HG02938 (cell line): ENCODE measurements at regions not wholly inside any gene's neighbourhood (a gene's known extent, or its start where the extent isn't known, plus 50 kb on each side); places are given as distances from the start of the nearest gene placed in this dataset.

Source experiments
- ATAC-seq: cut with Tn5 transposase; IDR thresholded peaks from one replicate; pipeline ENCODE4 v1.9.1; 2021; ENCODE audit warnings: mild to moderate bottlenecking, moderate library complexity; ENCODE audit not compliant: unreplicated experiment

- ATAC-seq, result no peak
Observed at GRCh38 chr16:86052115-86052670, 153.2 kb downstream of the IRF8 start.

DNA sequence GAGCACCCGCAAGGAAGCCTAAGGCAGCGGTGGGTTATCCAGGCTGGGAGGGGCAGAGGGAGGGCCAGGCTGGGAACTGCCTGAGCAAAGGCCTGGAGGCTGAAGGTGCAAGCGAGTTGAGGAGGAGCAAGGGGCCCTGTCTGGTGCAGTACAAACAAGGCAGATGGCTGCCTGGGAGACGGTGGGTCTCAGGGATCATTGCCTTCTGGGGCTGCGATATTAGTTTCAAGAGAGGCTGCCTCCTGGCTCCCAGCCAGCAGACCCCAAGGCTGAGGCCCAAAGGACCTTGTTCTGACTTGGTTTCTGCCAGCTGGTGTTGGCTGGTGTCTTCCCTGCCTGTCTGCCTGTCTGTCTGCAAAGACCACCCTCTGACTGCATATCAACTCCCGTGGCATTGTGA is 154.0 kb downstream of the IRF8 start:
- no peak for ATAC-seq

DNA sequence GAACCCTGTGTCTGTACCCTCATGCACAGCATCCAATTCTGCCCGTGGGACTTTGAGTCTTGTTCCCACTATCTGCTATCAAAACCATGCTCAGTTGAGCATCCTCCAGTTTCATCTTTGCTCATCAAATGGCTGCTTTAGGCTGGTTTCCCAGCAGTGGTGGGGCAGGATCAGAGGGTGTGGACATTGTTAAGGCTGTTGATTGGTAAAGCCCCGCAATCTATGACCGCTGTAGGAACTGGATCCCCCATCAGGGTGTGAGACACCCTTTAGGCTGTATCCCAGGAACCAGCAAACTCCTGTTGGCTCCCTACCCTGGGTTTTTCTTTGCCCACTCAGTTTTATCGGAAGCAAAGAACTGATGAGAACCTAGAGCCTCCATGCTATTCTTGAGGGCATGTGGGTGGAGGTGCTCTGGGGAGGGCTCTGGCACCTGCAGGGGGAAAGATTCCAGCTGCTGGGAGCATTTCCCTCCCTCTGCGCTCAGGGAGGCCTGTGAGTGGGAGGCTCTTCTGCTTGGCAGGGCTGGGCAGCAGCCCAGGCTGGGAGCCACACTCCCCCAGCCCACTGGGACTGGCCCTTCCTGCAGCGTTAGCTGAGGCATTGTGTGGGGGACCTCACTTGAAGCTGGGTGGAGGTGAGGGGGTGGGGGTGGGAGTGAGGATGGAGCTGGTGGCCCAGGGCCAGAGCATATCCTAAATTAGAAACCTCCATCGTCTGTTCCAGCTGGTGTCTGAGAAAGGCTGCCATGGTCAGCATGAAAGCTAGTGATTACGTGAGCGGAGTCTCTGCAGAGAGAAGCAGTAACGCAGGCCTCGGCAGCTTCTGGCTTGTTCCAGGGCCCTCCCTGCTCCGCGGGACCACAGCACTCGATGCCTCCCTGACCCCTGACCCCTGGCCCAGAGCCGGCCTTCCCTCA is 160.6 kb downstream of the IRF8 start:
- ATAC-seq, result no peak

- ATAC-seq, result no peak
Observed at GRCh38 chr16:86060381-86061317, 161.7 kb downstream of the IRF8 start.

DNA sequence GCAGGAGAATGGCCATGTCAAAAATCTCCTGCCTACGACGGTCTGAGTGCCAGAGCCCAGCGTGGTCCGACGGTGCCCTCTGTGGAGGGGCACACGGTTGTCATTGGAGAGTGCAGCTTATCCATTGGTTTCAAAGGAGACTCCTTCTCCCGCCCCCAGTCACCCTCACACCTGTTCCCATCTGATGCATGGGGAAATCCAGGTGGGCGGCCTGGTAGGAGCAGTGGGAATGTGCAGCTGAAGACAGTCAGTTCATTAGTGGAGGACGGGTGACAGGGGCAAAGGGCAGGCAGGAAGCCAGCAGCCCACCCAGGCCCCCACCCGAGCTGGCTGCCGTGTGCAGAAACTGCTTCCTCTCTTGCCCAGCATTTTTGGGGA is 162.3 kb downstream of the IRF8 start:
- no peak for ATAC-seq

DNA sequence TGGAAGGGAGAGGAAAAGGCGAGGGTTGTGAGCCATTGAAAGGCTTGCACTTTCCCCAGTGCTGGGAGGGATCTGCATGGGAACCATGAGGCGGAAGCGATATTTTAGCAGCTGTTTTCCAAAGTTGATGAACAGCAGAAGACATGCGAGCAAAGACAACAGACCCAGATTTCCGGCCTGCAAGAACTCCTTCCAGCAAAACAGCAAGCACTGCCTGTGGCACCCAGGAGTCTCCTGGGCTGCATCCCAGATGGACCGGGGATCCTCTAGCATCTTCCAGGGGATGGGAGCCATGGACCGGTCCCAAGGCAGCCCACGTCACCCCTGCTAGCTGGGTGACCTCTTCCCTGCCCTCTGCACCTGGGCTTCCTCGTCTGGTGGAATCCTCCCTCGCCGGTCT is 162.8 kb downstream of the IRF8 start:
- no peak for ATAC-seq

DNA sequence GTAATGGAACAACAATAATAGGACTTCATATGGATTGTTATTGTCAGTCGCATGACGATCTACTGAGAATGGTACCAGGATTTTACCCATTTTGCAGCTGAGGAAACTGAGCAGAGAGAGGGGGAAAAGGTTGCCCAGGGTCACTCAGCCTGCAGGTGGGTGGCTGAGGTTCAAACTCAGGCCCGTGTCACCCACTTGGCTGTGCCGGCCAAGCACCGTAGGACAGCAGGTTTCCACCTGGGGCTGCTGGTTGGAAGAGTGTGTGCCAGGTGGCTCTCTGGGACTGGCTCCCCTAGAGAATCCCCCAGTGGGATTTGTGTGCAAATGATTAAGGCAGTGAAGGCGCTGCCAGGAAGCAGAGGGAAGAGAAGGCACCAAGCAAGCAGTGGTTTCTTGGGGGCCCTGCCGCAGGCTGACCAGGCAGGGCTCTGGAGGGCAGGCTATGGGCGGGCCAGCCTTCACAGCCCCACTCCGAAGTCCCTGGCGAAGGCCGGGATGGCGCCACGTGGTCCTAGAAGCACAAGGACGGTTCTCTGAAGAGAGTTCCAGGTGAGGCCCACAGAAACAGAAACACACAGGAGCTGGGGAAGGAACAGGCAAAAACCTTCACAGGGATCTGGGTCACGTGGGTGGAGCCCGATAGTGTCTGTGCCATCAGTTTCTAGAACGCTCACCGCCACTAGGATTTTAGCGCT is 163.5 kb downstream of the IRF8 start:
- ATAC-seq, result no peak

DNA sequence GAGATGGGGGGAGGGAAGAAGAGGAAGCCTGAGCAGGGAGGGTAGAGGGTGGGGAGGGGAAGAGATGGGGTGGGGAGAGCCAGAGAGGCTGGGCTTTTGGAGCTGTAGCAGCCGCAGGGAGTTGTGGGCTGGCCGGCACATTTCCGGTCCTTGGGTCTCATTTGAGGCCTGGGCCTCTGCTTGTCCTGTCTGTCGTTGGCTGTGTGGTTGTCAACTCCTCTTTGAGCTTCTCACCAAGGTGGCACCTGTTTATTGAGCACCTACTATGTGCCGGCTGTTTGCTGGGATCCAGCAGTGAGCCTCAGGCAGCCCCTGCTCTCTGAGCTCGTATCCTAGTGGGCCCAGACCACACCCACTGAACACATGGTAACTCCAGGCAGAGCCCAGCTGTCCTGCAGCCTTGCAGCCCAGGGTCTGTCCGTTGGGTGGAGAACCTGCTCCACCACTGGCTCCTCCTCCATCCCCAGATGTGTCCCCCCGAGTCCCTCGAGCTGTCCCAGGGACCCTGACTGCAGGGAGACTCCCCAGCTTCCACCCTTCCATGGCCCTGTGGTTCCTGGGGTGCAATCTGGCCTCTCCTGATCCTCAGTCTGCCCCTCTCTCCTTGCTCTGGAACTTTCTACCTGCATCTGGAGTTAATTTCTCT is 164.9 kb downstream of the IRF8 start:
- no peak for ATAC-seq

DNA sequence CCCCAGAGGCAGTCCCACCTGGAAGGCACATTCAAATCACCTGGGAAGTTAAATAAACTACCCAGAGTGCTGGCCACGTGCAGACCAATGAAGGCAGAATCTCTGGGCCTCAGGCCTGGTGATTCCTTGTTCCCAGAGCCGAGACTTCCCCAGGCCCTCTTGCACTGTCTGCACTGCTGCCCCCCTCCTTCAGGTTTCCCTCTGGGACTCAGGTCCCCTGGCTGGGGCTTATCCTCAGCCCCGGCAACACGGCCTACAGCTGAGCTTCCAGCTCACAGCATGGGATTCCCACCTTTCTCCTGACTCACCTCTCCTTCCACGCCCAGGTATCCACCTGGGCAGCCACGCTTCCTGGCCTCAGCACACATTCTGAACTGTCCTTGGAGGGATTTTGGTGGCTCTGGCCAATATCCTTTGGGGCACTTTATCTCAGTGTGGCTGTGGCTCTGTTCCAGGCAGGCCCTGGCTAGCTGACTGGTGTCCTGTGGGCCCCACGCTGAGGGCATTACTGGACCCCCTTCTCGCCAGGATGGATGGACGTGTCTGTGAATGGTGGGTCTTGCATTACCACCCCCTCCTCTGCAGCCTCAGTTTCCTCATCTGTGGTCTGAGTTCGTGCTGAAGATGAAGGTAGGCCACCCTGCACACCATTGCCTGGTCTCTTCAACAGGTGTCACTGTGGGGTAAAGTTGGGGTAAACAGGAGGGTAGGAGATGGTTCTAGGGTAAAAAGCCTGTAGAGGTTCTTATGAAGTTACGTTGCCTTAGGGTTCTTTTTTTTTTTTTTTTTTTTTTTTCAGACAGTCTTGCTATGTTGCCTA is 165.7 kb downstream of the IRF8 start:
- ATAC-seq, result no peak

DNA sequence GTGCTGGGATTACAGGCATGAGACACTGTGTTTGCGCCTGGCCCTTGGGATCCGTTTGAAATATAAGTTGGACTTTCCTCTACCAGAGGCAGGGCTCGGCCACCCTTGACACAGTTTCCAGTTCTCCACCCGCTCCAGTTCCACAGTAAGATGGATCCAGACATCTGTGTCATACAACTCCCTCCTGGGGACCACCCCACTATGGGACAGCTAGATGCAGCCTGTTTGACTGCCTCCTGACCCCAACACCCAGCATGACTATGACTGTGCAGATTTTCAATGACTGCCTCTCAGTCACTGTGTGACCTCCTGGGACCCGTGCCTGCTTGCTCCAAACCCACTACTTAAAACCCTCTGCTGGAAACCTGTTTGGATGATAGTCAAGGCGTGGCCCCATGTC is 166.7 kb downstream of the IRF8 start:
- no peak for ATAC-seq

GRCh38 chr16:86066811-86067210 is 167.8 kb downstream of the IRF8 start:
- ATAC-seq, result no peak

GRCh38 chr16:86067516-86067915 is 168.6 kb downstream of the IRF8 start:
- ATAC-seq, result no peak

GRCh38 chr16:86067936-86068335 is 169.0 kb downstream of the IRF8 start:
- ATAC-seq, result no peak

DNA sequence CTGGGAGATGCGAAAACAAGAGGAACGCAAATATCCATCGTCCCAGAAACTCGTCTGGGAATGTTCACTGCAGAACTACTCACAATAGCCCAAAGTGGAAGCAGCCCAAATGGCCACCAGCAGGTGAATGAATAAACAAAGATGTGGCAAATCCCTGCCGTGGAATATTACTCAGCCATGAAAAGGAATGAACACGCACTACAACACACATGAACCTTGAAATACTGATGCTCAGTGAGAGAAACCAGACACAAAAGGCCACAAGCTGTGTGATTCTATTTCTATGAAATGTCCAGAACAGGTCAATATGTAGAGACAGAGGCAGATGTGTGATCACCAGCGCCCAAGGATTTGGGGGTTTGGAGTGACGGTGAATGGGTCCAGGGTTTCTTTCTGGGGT is 169.8 kb downstream of the IRF8 start:
- ATAC-seq, result no peak

DNA sequence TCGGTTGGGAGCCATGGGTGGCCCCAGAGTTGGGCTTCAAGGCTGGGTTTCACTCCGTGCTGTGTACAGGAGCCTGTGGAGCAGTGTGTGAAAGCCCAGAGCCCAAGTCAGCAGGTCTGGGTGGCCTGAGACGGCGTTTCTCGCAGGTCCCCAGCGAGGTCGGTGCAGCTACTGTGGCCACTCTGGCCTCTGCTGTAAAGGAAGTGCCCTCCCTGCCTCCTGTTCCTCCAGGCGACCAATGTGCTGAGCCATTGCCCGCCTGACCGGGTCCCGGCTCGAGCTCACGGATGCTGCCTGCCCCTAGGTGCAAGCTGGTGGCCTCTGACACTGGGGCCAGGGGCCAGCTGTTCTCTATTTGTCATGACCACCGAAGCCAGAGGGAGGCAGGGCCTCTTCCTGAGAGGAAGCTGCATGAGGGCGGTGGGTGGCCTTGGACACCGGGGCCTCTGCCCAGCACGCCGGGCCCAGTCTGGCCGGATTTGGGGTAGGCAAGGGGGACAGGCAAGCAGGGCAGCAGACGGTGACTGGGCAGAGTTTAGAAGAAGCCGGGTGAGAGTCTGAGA is 170.9 kb downstream of the IRF8 start:
- ATAC-seq, result no peak

GRCh38 chr16:86070484-86070883 is 171.5 kb downstream of the IRF8 start:
- ATAC-seq, result no peak

DNA sequence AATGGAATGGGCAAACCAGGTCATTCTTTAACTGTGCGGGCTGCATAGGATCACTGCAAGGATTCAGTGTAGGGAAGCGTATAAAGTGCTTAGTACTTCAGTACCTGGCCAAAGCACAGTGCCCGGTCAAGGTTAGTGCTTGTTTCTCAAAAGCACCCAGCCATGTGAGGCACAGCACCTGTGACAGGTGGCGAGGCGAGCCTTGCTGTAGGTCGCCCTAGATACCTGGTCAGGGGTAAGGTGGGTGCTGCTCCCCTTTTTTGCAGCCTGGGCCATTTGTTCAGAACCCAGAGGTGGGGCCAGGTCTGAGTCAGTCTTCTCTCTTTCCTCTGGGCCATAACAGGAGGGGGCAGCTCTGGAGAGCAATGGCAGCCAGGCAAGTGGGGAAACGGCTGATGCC is 172.0 kb downstream of the IRF8 start:
- ATAC-seq, result no peak

- ATAC-seq, result no peak
Observed at GRCh38 chr16:86071611-86072240, 172.8 kb downstream of the IRF8 start.
